Caco-2 (cell line): ENCODE measurements at regions not wholly inside any gene's neighbourhood (a gene's known extent, or its start where the extent isn't known, plus 50 kb on each side); places are given as distances from the start of the nearest gene placed in this dataset.
A peak's percentile ranks its signal among the peaks of the same experiment; 100 is the strongest.

Experiments used
- BruUV-seq: library from RNA; stranded (reverse); fragments of 400-500 nt; replicated peaks from 2 replicates; lab custom pipeline; 2021; lab: Mats Ljungman, UMichigan
- CTCF ChIA-PET: fragments of 300-600 bp; sonication (Branson Sonifier 250); formaldehyde crosslinking; loops from one replicate; lab custom pipeline; 2022; ENCODE audit warnings: antibody characterized with exemption; lab: Charles Lee
- POLR2A ChIA-PET: fragments of 300-600 bp; sonication (Branson Sonifier 250); formaldehyde crosslinking; loops from one replicate; lab custom pipeline; 2022; ENCODE audit warnings: antibody characterized with exemption; lab: Charles Lee
- DNase-seq, 2 experiments: peaks; one replicate each; pipeline versions ENCODE4 v3.0.0 to v3.0.0-alpha.2; 2020 to 2022
- H3K27me3 ChIP-seq: replicated peaks from 2 replicates; pipeline ENCODE4 v1.6.0; 2011; ENCODE audit warnings: low read length; ENCODE audit not compliant: control insufficient read depth, insufficient read depth
- H3K36me3 ChIP-seq: 2 replicates; pipeline ENCODE4 v1.5.1; 2011; ENCODE audit warnings: low read length; ENCODE audit not compliant: control insufficient read depth, insufficient read depth
- H3K4me1 ChIP-seq: fragments of 250-450 bp; sonication (Bioruptor Pico); 2 replicates; pipeline ENCODE4 v1.5.1; 2020; ENCODE audit warnings: mild to moderate bottlenecking
- H3K4me3 ChIP-seq: 2 replicates; pipeline ENCODE4 v1.5.1; 2011; ENCODE audit warnings: low read depth, mild to moderate bottlenecking, control low read depth, low read length
- H3K9me3 ChIP-seq: fragments of 250-450 bp; sonication (Bioruptor Pico); 2 replicates; pipeline ENCODE4 v1.5.1; 2020; ENCODE audit warnings: mild to moderate bottlenecking, moderate library complexity
- H3K27ac Mint-ChIP-seq: one replicate; pipeline ENCODE4 v1.8.0; 2022; ENCODE audit warnings: mixed read lengths; ENCODE audit not compliant: unreplicated experiment
- H3K27me3 Mint-ChIP-seq: one replicate; pipeline ENCODE4 v1.8.0; 2022; ENCODE audit warnings: mixed read lengths; ENCODE audit not compliant: insufficient read depth, unreplicated experiment
- H3K36me3 Mint-ChIP-seq: one replicate; pipeline ENCODE4 v1.8.0; 2022; ENCODE audit warnings: mild to moderate bottlenecking, mixed read lengths; ENCODE audit not compliant: insufficient read depth, unreplicated experiment
- H3K4me1 Mint-ChIP-seq: one replicate; pipeline ENCODE4 v1.8.0; 2022; ENCODE audit warnings: low read depth, mixed read lengths; ENCODE audit not compliant: unreplicated experiment
- H3K4me3 Mint-ChIP-seq: one replicate; pipeline ENCODE4 v1.8.0; 2022; ENCODE audit warnings: mild to moderate bottlenecking, moderate library complexity, mixed read lengths; ENCODE audit not compliant: unreplicated experiment
- H3K9me3 Mint-ChIP-seq: one replicate; pipeline ENCODE4 v1.8.0; 2022; ENCODE audit warnings: mixed read lengths; ENCODE audit not compliant: unreplicated experiment
- CTCF ChIP-seq, 2 experiments: fragments of 200-600 bp in 1 of 2; IDR thresholded peaks; 1 replicate in 1 of 2; 2 replicates in 1 of 2; pipeline versions ENCODE4 v1.5.1 to v1.8.0; 2011 to 2022; ENCODE audit warnings: antibody characterized with exemption in 1 of 2, control low read depth in 1 of 2, inconsistent platforms in 1 of 2, low read depth in 1 of 2, low read length in 1 of 2, mild to moderate bottlenecking in 1 of 2, moderate library complexity in 1 of 2; ENCODE audit not compliant: insufficient read depth in 1 of 2, severe bottlenecking in 1 of 2, unreplicated experiment in 1 of 2
- intact Hi-C: fragments of 100-400 bp; cut with micrococcal nuclease; formaldehyde crosslinking; loops from one replicate; pipeline ENCODE4 v1.10.0; 2022; ENCODE audit not compliant: unreplicated experiment

DNA sequence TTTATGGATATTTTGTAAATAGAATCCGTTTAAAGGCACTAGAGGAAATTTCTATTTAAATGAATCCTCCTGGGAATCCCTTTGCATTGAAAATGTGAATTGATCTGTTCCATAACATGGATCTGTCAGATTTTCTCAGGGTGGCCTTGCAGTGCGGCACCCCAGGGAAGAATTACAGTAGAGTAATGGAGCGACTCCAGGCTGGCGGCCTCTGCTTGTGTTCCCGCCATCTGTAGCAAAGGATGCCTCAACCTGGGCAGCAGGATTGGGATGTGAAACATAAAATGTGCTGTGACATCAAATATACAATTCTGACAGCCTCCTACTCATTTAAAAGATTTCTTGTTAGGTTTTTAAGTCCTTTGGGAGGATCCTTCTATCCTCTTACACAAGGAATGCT is 115.9 kb downstream of the RHOU start:
- Mint-ChIP-seq H3K27ac (peak overlapping the region; percentile 30), H3K27me3 (no peaks in the 10 kb centered on the region), H3K4me1 (peaks cover 53% of the 10 kb centered on the region), H3K36me3 (no peaks in the 10 kb centered on the region), H3K9me3 (no peaks in the 10 kb centered on the region), H3K4me3 (no peak overlapping the region)
- DNase-seq = no peak
- H3K4me1 ChIP-seq = peaks cover 46% of the 10 kb centered on the region
- H3K9me3 ChIP-seq = no peaks in the 10 kb centered on the region; the same call in 1 of the 2 replicates
- H3K36me3 ChIP-seq = no peaks in the 10 kb centered on the region
- no TSS peak for BruUV-seq
- intact Hi-C loops = no loop called here
- no peak overlapping the region for H3K4me3 ChIP-seq
- ChIA-PET CTCF (no interaction called here), POLR2A (no interaction called here)
- H3K27me3 ChIP-seq = no peaks in the 10 kb centered on the region
- TF ChIP-seq CTCF (IDR thresholded peaks at IDR 0.05; ENCODE audit: insufficient read depth in 1 of 2, low read depth in 1 of 2, low read length in 1 of 2, severe bottlenecking in 1 of 2, unreplicated experiment in 1 of 2) = no peak

DNA sequence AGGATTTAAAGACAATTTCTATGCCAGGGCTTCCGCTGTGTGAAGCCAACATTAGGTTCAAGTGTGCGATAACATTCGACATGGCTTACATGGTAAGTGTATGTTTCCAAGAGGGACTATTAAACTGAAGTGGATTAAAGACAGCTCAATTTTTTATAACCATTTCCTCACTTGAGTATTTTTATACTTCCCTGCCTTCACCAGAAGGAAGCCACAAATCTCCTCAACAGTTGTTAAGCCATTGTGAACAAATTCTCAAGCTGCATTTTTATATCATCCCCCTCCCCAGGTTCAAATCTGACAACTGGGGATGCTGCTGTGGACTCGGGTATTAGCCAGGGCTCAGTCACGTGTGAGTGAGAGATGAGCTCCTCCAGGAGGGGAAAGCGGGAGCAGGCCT is 116.3 kb downstream of the RHOU start:
- no peak for DNase-seq
- BruUV-seq = no TSS peak
- Histone ChIP-seq H3K36me3 (no peaks in the 10 kb centered on the region), H3K27me3 (no peaks in the 10 kb centered on the region), H3K4me1 (peaks cover 46% of the 10 kb centered on the region), H3K4me3 (no peak overlapping the region), H3K9me3 (no peaks in the 10 kb centered on the region; the same call in 1 of the 2 replicates)
- Mint-ChIP-seq H3K36me3 (no peaks in the 10 kb centered on the region), H3K9me3 (no peaks in the 10 kb centered on the region), H3K4me1 (peaks cover 53% of the 10 kb centered on the region), H3K27me3 (no peaks in the 10 kb centered on the region), H3K4me3 (no peak overlapping the region), H3K27ac (no peak overlapping the region)
- intact Hi-C loops = no loop called here
- TF ChIP-seq CTCF (IDR thresholded peaks at IDR 0.05; ENCODE audit: insufficient read depth in 1 of 2, low read depth in 1 of 2, low read length in 1 of 2, severe bottlenecking in 1 of 2, unreplicated experiment in 1 of 2) = no peak
- CTCF ChIA-PET = no interaction called here
- POLR2A ChIA-PET = no interaction called here

DNA sequence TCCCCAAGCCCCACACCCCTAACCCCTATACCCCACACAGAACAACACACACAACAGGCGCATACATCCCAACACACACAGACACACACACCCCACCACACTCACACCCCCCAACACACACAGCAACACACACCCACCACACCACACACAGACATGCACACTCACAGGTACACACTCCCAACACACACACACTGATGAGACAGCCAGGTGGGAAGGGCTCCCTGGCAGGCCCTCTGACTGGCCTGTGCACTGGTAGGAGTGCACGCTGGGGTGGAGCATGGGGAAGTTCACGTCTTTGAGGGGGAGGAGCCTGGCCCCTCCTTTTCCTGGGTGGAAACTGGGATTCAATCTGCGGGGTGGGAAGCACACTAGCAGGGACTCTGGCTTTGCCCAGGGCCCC is 116.7 kb downstream of the RHOU start:
- no peaks in the 10 kb centered on the region for H3K9me3 Mint-ChIP-seq
- POLR2A ChIA-PET = no interaction called here
- H3K27ac Mint-ChIP-seq = peak overlapping the region; percentile 1
- CTCF ChIA-PET = no interaction called here
- Histone ChIP-seq H3K36me3 (no peaks in the 10 kb centered on the region), H3K27me3 (no peaks in the 10 kb centered on the region), H3K9me3 (no peaks in the 10 kb centered on the region; the same call in 1 of the 2 replicates), H3K4me3 (no peak overlapping the region), H3K4me1 (peaks cover 45% of the 10 kb centered on the region)
- no peaks in the 10 kb centered on the region for H3K36me3 Mint-ChIP-seq
- no peak for DNase-seq
- H3K27me3 Mint-ChIP-seq = no peaks in the 10 kb centered on the region
- H3K4me1 Mint-ChIP-seq = peaks cover 50% of the 10 kb centered on the region
- no peak for TF ChIP-seq CTCF (IDR thresholded peaks at IDR 0.05; ENCODE audit: insufficient read depth in 1 of 2, low read depth in 1 of 2, low read length in 1 of 2, severe bottlenecking in 1 of 2, unreplicated experiment in 1 of 2)
- intact Hi-C loops = no loop called here
- no peak overlapping the region for H3K4me3 Mint-ChIP-seq
- no TSS peak for BruUV-seq
